ENCODE measurements at regions not wholly inside any gene's neighbourhood (a gene's known extent, or its start where the extent isn't known, plus 50 kb on each side); places are given as distances from the start of the nearest gene placed in this dataset.
A peak's percentile ranks its signal among the peaks of the same experiment; 100 is the strongest.

DNA sequence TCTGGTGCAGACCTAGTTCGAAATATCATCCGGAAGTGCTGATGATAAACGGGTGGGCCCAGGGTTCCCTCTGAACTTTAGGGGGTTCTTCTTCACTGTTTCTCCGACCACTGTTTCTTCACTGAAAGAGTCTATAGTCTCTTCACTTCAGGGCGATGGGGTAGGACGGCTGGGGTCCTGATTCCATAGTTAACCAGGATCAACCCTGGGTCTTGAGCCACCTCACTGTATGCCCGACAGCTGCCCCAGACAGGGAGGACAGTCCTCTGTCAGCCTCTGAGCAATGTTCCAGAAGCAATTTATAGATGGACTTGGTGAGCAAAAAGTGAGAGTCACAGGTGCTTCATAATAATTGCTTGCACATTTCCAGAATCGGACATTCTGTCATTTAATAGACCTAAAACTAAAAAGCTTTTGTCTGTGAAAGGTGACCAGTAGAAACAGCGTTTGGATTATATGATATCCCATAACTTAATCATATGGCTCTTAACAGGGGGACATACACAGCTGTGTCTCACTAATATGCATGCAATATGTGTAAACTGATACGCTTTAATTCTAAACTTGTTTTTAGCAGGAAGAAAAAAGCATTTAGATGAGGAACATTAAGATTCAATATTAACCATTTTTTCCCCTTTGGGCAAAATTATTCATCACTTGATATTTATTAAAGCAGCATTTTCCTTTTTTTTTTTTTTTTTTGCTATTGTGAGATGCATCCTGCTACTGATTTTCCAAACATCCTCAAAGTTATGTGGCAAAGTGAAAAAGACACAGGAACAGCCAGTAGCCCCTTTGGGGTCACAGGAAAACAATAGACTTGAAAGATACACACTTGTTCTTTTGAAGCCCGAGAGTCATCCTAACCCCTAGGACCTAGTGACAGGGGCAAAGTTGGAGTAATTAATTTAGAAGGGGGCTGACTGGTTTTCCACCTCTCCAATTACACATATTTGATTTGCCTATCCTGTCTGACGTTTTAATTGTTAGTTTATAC lies 277.0 kb downstream of the ZNF536 start:
- DNase-seq = no peak

DNA sequence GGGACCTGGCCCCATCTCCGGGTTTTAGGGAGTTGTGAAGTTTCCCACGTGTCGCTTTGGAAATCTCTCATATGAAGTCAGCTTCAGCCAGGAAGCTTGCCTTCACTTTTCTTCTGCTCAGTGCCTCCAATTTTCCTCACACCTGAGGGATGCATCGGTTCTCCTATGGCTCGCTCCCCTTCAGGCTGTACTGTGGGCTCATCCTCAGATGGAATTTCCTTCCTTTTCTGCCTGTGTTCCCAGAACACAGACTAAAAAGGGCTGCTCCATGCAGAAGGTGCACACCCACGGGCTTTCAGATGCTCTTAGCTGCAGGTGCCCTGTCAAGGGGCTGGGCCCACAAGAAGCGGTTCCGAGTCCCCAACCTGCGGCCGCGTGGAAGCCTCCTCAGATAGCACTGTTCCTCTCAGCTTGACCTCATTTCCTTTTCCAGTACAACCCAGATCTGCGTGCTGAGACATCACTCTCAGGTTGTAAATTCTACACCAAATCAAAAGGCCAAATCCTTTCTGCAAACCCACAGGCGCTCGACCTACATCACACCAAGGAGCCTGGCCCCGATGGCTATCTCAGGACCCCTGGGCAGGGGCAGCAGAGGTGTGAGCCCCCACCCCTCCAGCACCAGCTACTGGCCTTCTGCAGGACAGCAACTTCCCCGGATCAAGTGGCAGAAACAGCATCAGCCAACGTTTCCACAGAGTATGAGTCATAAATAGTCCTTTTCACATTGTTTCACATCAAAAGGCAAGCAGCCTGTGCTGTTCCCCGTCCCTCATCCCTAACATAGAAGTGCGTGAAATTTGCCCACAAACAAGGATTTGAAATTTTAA lies 275.9 kb downstream of the ZNF536 start:
- DNase-seq = no peak

DNA sequence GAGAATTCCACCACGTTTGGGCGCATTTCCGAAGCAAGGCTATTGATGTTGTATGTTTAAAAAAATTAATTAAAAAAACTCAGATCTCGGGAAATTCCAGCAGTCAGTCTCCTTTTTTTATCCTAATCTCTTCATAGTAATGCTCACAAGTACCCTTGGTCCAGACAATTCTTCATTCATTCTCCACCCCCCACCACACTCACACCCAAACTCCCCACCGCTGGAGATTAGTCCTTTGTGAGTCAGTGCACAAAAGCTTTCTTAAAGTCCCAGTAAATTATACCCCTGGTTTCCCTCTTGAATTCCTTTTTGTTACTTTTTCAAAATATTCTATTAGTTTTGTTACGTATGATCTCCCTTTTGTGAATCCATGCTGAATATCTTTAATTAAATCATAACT lies 274.6 kb downstream of the ZNF536 start:
- DNase-seq = no peak

DNA sequence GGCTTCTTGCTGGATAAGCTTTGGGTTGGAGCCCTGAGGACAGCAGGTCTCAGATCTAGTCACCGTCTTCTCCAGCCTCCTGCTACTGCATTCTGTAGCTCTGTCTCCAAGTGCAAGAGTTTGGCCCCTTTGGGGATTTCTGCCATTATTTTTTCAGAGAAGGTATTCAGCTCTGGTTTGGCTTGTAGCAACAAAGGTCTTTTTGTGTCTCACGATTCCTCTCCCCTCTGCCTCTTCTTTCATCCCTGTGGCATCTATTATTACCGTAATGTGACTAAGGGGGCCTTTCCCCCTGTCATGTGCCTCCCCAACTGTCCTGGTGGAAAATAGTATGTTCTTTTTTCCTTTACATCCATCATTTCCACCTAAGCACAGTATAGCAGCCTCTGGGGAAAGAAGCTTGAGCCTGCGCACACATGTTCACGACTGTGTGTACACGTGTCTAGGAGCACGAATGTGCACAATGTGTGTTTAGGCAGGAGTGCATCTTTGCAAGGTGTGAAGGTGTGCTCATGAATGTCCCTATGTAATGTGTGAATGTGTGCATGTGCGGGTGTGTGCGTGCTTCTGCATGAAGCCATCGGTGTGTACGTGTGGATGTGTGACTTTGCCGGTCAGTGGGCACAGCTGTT lies 273.9 kb downstream of the ZNF536 start:
- no peak for DNase-seq

DNA sequence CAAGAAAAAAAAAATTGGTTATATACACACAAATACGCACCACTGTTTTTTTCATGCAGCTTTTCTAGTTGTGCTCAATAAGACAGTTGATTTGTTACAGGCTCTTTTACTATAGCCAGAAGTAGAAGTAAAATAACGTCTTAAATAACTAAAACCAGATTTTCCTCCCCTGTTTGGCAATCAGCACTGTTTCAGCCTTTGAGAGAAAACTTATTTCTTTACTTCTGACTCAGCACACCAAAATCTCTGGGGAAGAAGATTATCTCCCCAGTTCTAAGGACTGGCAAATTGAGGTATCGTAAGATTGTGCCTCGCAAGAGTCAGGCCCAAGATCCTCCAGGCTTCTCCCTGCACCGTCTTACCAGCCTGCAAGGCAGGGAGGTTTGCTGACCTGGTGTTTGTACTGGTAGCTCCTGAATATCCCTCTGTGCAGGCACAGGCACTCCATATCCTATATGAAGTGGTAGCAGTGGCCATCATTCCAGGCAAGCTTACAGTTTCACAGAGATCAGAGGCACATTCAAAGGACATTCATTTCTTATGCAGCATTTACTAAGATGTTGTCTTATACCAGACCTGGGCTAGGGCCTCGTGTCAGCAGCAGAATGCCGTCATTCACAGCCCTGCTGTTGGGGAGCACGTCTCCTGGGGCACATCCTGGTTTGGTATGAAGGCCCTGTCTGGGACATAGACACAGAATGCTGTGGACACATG lies 268.2 kb downstream of the ZNF536 start:
- no peak for DNase-seq

DNA sequence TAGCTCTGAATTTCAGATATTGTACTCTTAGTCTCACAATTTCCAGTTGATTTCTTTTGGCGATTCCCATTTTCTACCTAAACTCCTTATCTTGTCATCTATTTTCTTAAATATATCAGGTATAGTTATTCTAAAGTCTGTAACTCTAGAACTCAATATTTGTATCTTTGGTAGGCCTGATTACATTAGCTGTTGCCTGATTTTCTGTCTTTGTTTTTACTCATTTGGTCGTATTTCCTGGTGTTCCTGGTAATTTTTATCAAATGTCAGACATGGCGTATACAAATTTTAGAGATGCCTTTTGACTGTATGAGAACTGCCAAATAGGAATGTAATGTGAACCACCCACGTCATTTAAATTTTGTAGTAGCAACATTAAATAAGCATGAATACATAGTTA lies 266.7 kb downstream of the ZNF536 start:
- no peak for DNase-seq

DNA sequence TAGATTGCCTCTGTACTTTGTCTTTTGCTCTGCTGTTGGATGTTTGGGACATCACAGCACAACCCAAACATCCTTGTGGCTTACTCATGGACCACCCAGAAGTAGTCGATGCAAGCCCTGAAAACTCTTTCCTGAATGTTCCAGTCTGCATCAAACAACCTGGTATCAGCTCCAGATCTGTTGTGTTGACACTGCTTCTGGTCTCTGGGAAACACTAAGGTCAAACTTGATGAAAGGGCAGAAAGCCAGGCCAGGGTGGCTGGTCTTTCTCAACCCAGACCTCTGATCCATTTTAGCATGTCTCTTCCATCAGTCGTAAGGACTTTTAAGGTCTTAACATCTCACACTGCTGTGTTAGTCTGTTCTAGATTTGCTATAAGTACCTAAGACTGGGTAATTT lies 265.7 kb downstream of the ZNF536 start:
- no peak for DNase-seq

DNA sequence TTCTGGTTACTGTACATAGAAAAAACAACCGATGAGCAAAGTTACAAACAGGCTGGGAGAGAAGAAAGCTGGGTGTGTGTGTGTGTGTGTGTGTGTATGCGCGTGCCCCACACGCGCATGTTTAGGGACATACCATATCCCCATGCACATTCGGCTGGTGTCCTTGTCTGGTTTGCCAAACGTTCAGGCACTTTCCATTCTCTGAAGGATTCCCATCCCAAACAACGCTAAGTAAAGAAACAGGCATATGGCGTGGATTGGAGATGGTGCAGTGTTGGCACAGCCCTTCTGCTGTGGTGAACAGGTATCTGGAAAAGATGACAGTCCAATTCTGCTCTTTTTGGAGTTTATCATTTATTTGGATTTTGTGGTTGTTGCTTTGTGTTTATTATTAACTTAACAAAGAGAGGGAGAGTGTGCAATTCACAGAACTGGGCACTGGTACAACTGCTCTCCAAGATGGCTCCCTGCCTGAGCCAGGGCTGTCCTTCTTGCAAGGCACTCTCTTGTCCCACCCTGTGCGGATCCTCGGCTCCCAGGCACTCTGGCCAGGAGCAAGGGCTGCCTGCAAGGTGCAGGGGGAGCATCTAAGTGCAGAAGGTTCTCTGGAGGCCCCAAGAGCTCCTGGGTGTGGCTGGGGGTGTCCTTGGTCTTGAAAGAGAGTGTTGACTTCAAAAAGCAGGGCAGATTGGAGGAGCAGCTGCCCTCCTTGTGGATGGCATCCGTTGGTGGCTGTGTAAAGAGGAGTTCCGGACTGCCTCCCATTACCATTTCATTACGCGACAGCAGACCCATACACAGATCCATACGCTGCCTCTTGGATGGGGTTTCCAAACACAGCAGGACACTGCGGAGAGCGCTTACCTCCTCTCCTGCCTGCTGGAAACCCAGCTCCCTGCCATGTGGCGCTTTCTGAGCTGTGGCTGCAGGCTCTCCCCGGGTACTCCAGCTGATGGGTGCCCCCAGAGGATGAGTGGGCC lies 263.1 kb downstream of the ZNF536 start:
- no peak for DNase-seq

DNA sequence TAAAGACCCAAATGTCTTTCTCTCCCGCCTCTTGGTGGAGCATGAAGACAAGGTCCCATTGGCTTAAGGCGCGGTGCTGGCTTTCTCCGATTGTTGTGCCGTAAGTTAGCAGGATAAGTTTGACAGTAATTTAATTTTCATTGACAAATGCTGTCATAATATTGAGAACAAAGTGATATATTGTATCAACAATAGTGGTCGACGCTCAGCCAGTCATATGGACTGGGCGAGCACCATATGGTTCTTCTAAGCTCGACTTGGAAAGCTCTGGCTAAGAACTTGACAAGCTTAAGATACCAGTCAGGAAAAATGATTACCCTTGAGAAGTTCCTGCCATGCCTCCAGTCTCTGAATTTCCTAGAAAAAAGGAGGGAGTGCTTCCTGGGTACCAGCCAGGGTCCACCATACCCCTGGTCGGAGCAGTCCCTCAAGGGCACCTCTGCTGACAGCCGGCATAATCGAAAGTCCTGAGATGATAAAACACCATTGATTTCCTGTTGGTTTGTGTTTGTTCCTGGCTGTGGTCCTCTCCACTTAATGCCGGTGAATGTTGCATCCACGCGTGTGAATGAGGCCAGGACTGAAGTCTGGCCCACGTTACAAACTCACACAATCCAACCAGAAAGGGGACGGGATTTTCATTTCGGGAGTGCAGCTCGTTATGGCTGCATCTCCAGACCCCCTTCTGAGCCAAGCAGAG lies 262.1 kb downstream of the ZNF536 start:
- DNase-seq = no peak

DNA sequence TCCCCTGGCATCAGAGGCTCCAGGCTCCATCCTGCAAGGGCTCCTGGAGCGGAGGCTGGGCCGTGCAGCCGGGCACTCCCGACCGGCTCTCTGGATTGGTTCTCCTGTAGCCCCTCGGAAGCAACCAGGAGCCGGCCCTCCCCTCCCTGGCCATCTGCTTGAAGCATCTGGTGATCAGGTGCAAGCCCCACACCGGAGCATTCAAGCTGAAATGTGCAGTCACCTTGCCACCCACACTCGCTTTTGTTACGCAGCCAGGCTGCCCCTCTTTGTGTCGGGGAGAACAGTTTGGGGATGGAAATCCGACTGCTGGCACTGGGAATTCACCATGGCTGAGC lies 258.8 kb downstream of the ZNF536 start:
- no peak for DNase-seq

DNA sequence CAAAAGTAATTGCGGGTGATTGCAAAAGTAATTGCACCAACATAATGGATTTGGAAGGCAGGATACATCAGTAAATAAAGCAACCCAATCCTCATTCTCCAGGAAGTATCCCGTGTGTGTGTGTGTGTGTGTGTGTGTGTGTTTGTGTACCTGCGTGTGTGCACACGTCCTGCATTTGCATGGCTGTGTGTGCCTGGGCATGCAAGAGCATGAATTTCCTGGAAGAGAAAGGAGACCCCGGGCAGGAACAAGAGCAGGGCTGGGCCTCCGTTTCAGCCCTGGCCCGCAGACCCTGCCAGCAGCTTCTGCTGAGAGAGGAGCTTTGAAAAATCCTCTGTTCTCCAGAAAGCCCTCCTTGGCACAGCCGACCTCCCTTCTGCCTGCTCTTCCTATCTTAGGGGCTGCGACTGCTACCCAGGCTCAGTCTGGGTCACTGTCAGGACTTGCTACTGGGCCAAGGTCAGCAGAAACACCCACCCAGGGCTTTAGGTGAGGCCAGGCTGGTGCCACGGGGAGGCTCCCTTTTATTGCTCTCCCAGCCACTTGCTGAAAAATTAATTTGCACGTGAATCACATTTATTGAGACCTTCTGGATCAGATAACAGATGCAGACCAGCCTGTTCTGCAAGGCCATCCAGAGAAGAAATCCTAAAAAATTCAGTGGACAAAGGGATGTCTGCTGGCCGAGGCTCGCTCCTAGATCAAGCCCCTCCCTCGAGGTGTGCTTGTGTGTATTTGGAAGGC lies 258.3 kb downstream of the ZNF536 start:
- DNase-seq = peak; percentile 17

DNA sequence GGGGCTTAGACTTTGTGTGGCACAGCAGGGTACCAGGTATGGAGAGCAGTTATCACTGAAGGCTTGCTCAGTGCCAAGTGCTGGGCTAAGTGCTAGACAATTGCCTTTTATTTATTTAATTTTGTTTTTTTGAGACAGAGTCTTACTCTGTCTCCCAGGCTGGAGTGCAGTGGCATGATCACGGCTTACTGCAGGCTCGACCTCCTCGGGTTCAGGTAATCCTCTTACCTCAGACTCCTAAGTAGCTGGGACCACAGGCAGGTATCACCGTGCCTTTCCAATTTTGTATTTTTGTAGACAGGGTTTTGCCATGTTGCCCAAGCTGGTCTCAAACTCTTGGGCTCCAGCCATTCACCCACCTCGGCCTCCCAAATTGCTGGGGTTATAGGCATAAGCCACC lies 256.9 kb downstream of the ZNF536 start:
- peak; percentile 17 for DNase-seq

DNA sequence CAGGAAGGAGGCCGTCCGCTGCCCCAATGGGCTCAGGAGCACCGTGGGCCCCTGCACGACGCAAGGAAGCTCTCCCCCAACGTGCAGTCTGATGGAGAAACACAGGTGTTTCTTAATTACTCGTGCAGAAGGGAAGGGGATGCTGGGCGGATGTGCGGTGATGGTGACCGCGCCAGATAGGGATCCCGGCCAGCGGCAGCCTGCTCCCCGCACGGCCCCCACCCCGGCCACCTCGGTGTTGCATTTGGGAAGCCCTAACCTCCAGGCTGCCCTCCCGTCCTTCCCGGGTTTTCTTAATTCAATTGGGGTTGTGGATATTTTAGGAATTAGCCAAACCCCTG lies 254.4 kb downstream of the ZNF536 start:
- DNase-seq = no peak

DNA sequence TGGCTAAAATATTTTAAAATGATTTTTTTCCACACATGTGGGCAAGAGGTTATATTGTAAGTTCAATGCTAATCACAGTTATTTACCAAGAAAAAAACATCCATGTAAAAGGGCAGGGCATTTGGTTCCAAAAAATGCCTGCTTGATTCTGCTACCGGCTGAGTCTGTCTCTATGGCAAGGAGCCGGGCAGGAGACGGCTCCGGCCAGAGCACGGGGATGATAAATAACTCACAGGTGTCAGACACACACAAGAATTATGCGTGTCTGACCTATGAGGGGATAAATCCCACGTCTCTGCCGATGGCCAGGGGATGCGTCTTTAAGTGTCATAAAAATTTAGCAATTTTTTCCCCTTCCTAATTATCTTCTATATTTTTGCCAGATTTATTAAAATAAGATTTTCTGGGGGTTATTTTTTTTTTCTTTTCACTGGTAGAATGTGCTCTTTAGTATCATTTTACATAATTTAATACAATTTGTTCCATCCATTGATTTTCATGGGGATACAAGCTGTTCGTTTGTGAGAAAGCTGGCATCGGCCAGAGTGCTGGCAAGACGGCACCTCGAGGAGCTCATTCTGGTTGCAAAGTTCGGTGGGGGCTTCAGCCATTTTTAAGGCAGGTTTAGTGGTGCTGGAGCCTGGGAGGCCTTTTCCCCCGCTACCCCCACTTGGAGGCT lies 253.9 kb downstream of the ZNF536 start:
- DNase-seq = no peak

DNA sequence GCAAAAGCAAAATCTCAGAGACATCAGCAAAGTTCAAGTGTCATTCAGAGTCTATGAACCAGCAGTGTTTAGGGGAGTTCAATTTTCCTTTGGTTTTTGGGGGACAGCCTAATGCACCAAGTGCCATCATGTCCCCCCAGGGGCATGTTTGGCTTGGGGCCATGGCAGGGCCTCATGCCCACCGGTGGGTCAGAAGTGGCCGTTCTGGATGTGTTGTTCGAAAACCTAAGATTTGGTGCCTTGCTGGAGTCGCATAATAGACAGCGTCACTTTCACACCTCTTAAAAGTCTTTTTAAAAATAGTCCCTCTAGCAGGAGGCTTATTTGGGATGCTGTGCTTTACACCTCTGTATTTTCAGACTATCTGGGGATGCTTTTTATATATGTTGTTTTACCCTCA lies 250.1 kb downstream of the ZNF536 start:
- DNase-seq = no peak

DNA sequence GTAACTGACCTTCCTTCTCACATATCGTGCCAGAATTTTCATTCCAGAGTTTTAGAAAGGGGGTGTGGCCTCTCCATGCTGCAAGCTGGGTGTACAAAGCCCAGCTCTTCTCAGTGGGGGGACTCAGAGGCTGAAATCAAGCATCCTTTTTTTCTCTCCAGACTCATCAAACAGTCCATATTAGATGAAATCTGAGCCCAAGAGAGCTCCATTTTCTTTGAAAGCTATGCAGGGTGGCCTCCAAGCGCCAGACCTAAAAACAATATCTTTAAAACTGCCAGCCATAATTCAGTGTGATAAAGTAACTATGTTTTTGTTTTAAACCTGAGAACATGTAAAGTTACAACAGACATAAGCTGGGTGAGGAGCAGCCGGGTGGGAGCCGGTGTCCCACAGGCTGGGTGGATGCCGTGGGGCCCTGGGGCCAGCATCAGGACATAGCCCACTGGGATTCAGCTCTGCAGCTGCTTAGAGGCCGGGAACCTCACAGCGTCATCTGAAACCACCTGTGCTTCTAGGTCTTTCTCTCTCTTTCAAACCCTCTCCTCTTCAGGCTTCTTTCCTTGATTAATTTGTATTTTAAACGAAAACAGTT lies 249.2 kb downstream of the ZNF536 start:
- DNase-seq = no peak

DNA sequence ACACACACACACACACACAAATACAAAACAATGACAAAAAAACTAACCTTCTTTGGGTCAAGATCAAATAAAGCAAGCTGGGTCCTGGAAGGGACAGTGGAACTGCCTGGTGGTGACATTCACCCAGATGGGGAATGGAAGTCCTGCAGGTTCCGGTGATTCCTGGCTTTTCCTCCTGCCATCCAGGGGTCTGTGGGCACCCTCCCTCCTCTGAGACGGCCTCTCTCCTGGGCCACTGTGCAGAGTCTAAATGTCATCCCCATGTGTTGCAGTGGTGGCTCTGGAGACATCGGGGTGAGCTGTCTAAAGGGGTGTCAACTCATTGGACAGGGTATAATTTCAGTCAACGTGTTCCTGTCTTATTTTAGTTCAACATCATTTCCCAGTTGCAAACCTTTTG lies 248.2 kb downstream of the ZNF536 start:
- no peak for DNase-seq

DNA sequence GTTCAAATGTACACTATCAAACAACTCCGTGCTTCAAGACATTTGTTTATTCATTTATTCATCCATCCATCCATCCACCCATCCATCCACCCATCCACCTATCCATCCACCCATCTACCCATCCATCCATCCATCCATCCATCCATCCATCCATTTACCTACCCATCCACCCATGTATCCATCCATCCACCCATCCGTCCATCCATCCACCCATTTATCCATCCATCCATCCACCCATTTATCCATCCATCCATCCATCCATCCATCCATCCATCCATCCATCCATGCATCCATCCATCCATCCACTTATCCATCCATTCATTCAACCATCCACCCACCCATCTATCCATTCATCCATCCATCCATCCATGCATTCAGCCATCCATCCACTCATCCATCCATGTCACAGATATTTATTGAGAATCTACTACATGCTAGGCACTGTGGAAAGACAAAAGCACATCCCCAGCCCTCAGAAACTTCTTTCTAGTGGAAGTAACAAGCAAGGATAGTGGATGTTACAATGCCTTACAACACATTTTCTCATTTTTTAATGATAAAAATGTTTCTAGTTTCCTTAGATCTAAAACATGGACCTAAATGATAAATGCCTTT lies 237.6 kb downstream of the ZNF536 start:
- DNase-seq = no peak

DNA sequence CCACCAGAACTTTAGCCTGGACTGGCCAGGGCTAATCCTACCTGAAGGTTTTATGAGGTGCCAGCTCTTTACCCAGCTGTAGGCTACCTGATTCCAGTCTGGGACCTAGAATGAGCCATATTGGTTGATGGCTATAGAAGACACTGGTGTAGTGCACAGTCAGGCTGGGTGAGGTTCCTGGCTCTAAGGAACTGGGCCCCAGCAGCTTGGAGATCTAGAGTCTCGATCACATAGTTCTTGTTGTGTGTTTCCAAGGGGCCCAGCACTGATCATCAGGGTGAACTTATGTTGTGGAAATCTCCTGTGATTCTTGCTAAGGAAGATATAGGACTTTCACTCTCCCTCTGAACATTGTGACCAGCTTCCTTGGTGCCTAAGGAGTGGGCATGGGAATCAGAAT lies 236.3 kb downstream of the ZNF536 start:
- DNase-seq = no peak

Measured in DMS79 treated with DMSO at 0.1 percent for 48 hours (cell line).